HCT116 (cell line): ENCODE measurements at regions not wholly inside any gene's neighbourhood (a gene's known extent, or its start where the extent isn't known, plus 50 kb on each side); places are given as distances from the start of the nearest gene placed in this dataset.

Experiments used
- ATAC-seq: fragments of 200-7000 bp; cut with Tn5 transposase; 2 replicates; pipeline ENCODE4 v1.9.1; 2020; ENCODE audit warnings: mild to moderate bottlenecking, moderate library complexity
- BruUV-seq: library from RNA; stranded (reverse); fragments of 400-500 nt; replicated peaks from 2 replicates; lab custom pipeline; 2021; lab: Mats Ljungman, UMichigan
- CTCF ChIA-PET: fragments of 300-600 bp; sonication (Branson Sonifier 250); formaldehyde crosslinking; loops from one replicate; lab custom pipeline; 2021; ENCODE audit warnings: antibody characterized with exemption; lab: Charles Lee
- POLR2A ChIA-PET: fragments of 300-600, 350-600 bp; sonication (Branson Sonifier 250); formaldehyde crosslinking; loops from one replicate; lab custom pipeline; 2021; ENCODE audit warnings: antibody characterized with exemption; lab: Charles Lee
- RAD21 ChIA-PET, 2 experiments: fragments of 300-600 bp; sonication (Branson Sonifier 250); formaldehyde crosslinking; loops; one replicate each; lab custom pipeline; 2023; ENCODE audit warnings: low total read pairs in 2 of 2; ENCODE audit not compliant: uncharacterized antibody in 2 of 2, unreplicated experiment in 2 of 2, low non-redundant PET in 1 of 2; lab: Charles Lee
- DNase-seq: peaks from one replicate; pipeline ENCODE4 v3.0.0-alpha.2; 2010; ENCODE audit warnings: low read depth, low spot score
- H2AFZ ChIP-seq: fragments of 200-600 bp; shearing (Covaris generic), sonication (generic); 2 replicates; pipeline ENCODE4 v1.6.1; 2017; ENCODE audit warnings: low read depth, mixed run types, mixed read lengths, antibody characterized with exemption, low read length; ENCODE audit not compliant: poor library complexity, severe bottlenecking
- H3K27ac ChIP-seq: 2 replicates; pipeline ENCODE4 v1.5.1; 2012; ENCODE audit warnings: low read depth, low read length
- H3K27me3 ChIP-seq: fragments of 200-600 bp; sonication (generic); 2 replicates; pipeline ENCODE4 v1.6.1; 2016; ENCODE audit warnings: mixed run types, low read length, mixed read lengths; ENCODE audit not compliant: insufficient read depth
- H3K36me3 ChIP-seq, 2 experiments: fragments of 200-500 bp in 1 of 2; fragments of 200-600 bp in 1 of 2; sonication (Bioruptor generic) in 1 of 2; sonication (generic) in 1 of 2; 2 replicates each; pipeline versions ENCODE4 v1.5.1 to v1.6.1; 2014 to 2016; ENCODE audit warnings: low read length in 2 of 2, inconsistent platforms in 1 of 2, mixed read lengths in 1 of 2, mixed run types in 1 of 2; ENCODE audit not compliant: insufficient read depth in 2 of 2, control insufficient read depth in 1 of 2
- H3K4me1 ChIP-seq, 2 experiments: fragments of 200-600 bp in 1 of 2; sonication (generic) in 1 of 2; 2 replicates each; pipeline versions ENCODE4 v1.5.1 to v1.6.1; 2012 to 2017; ENCODE audit warnings: low read length in 2 of 2, inconsistent platforms in 1 of 2, mild to moderate bottlenecking in 1 of 2, mixed read lengths in 1 of 2, mixed run types in 1 of 2, moderate library complexity in 1 of 2; ENCODE audit not compliant: insufficient read depth in 2 of 2, control insufficient read depth in 1 of 2
- H3K4me2 ChIP-seq: fragments of 200-600 bp; sonication (generic); 2 replicates; pipeline ENCODE4 v1.6.1; 2017; ENCODE audit warnings: mixed run types, low read length, mixed read lengths
- H3K4me3 ChIP-seq, 2 experiments: fragments of 200-600 bp in 1 of 2; sonication (generic) in 1 of 2; replicated peaks in 1 of 2; 2 replicates each; pipeline ENCODE4 v1.5.1; 2011 to 2016; ENCODE audit warnings: low read length in 2 of 2, control low read depth in 1 of 2, low read depth in 1 of 2, mild to moderate bottlenecking in 1 of 2, mixed read lengths in 1 of 2, mixed run types in 1 of 2
- H3K79me2 ChIP-seq: fragments of 200-600 bp; sonication (generic); 2 replicates; pipeline ENCODE4 v1.6.1; 2017; ENCODE audit warnings: mild to moderate bottlenecking, mixed run types, low read length, moderate library complexity, mixed read lengths; ENCODE audit not compliant: insufficient read depth
- H3K9ac ChIP-seq: fragments of 200-600 bp; sonication (generic); 2 replicates; pipeline ENCODE4 v1.6.1; 2016; ENCODE audit warnings: low read length, mixed read lengths
- H3K9me2 ChIP-seq: fragments of 200-600 bp; sonication (generic), shearing (Covaris generic); 2 replicates; pipeline ENCODE4 v1.6.1; 2017; ENCODE audit warnings: mixed run types, mild to moderate bottlenecking, moderate library complexity; ENCODE audit not compliant: insufficient read depth
- H3K9me3 ChIP-seq, 2 experiments: fragments of 200-500 bp in 1 of 2; fragments of 200-600 bp in 1 of 2; sonication (Bioruptor generic) in 1 of 2; sonication (generic) in 1 of 2; 2 replicates each; pipeline ENCODE4 v1.6.1; 2014 to 2017; ENCODE audit warnings: low read length in 2 of 2, mixed read lengths in 2 of 2, inconsistent platforms in 1 of 2, low read depth in 1 of 2, mild to moderate bottlenecking in 1 of 2, mixed run types in 1 of 2, moderate library complexity in 1 of 2; ENCODE audit not compliant: control insufficient read depth in 1 of 2, insufficient read depth in 1 of 2
- H4K20me1 ChIP-seq: fragments of 200-600 bp; sonication (generic), shearing (Covaris generic); 2 replicates; pipeline ENCODE4 v1.6.1; 2017; ENCODE audit warnings: mixed run types, mild to moderate bottlenecking, moderate library complexity; ENCODE audit not compliant: insufficient read depth
- CEBPB ChIP-seq: IDR thresholded peaks from 2 replicates; pipeline ENCODE4 v1.6.1; 2012; ENCODE audit warnings: low read depth
- EZH2phosphoT487 ChIP-seq: fragments of 200-600 bp; IDR thresholded peaks from 2 replicates; pipeline ENCODE4 v1.6.1; 2018; ENCODE audit warnings: antibody characterized with exemption, borderline replicate concordance
- FOSL1 ChIP-seq: IDR thresholded peaks from 2 replicates; pipeline ENCODE4 v1.6.1; 2012; ENCODE audit warnings: low read depth
- RAD21 ChIP-seq: IDR thresholded peaks from 2 replicates; pipeline ENCODE4 v1.6.1; 2012; ENCODE audit warnings: low read depth, mild to moderate bottlenecking
- SIN3A ChIP-seq: IDR thresholded peaks from 2 replicates; pipeline ENCODE4 v1.6.1; 2012; ENCODE audit warnings: low read depth
- SP1 ChIP-seq: IDR thresholded peaks from 2 replicates; pipeline ENCODE4 v1.6.1; 2012; ENCODE audit warnings: low read depth
- TCF7L2 ChIP-seq: IDR thresholded peaks from 2 replicates; pipeline ENCODE4 v1.7.0; 2011; ENCODE audit warnings: borderline replicate concordance, inconsistent platforms; ENCODE audit not compliant: insufficient read depth, insufficient read length; ENCODE audit errors: extremely low read depth
- ZFX ChIP-seq: fragments of 450-650 bp; IDR thresholded peaks from 2 replicates; pipeline ENCODE4 v1.6.1; 2017
- ZNF274 ChIP-seq: fragments of 200-500 bp; sonication (Bioruptor generic); IDR thresholded peaks from 2 replicates; pipeline ENCODE4 v1.6.1; 2014; ENCODE audit warnings: mild to moderate bottlenecking, low read depth, low read length, inconsistent platforms
- intact Hi-C: fragments of 100-400 bp; cut with micrococcal nuclease; formaldehyde crosslinking; loops from 2 replicates; pipeline ENCODE4 v1.10.0; 2022
- TF ChIP-seq, protein P1 (sequence below), 3 experiments: fragments of 200-600 bp in 1 of 3; sonication (generic) in 1 of 3; IDR thresholded peaks in 2 of 3; conservative IDR thresholded peaks in 1 of 3; 2 replicates each; pipeline ENCODE4 v1.5.1; 2012 to 2017; ENCODE audit warnings: low read depth in 2 of 3, low read length in 2 of 3, antibody characterized with exemption in 1 of 3, borderline replicate concordance in 1 of 3, control low read depth in 1 of 3, mild to moderate bottlenecking in 1 of 3, mixed read lengths in 1 of 3, mixed run types in 1 of 3, moderate library complexity in 1 of 3; ENCODE audit not compliant: insufficient read depth in 1 of 3
- TF ChIP-seq, protein P2 (sequence below): IDR thresholded peaks from 2 replicates; pipeline ENCODE4 v1.6.1; 2012

DNA sequence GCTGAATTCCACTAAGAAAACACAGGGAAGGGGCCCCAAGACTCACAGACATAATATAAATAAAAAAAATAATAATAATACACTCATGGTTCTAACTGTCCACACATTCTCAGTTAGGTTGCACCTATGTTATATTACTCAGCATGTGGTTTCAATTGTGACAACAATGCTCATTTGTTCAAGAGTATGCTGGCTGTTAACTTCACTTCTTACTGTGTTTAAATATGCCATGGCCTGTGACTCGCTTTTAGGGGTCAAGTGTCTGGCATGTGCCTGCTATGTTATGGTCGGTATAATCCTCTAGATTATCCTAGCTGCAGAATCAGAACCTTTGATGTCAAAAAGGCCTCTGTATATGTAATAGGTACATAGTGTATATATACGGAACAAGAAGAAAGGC is 324.8 kb upstream of the INTU start (continued):
- TF ChIP-seq, protein P1, sequence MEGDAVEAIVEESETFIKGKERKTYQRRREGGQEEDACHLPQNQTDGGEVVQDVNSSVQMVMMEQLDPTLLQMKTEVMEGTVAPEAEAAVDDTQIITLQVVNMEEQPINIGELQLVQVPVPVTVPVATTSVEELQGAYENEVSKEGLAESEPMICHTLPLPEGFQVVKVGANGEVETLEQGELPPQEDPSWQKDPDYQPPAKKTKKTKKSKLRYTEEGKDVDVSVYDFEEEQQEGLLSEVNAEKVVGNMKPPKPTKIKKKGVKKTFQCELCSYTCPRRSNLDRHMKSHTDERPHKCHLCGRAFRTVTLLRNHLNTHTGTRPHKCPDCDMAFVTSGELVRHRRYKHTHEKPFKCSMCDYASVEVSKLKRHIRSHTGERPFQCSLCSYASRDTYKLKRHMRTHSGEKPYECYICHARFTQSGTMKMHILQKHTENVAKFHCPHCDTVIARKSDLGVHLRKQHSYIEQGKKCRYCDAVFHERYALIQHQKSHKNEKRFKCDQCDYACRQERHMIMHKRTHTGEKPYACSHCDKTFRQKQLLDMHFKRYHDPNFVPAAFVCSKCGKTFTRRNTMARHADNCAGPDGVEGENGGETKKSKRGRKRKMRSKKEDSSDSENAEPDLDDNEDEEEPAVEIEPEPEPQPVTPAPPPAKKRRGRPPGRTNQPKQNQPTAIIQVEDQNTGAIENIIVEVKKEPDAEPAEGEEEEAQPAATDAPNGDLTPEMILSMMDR (IDR thresholded peaks at IDR 0.05 in 2 of 3, conservative IDR thresholded peaks at IDR 0.05 in 1 of 3; ENCODE audit: borderline replicate concordance in 1 of 3, insufficient read depth in 1 of 3, low read depth in 2 of 3, low read length in 2 of 3), result no peak
- TF ChIP-seq SIN3A (no peak), SP1 (no peak), CEBPB (no peak), ZNF274 (no peak), ZFX (no peak), RAD21 (no peak), EZH2phosphoT487 (no peak), TCF7L2 (no peak)
- TF ChIP-seq, protein P2, sequence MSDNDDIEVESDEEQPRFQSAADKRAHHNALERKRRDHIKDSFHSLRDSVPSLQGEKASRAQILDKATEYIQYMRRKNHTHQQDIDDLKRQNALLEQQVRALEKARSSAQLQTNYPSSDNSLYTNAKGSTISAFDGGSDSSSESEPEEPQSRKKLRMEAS, result no peak

DNA sequence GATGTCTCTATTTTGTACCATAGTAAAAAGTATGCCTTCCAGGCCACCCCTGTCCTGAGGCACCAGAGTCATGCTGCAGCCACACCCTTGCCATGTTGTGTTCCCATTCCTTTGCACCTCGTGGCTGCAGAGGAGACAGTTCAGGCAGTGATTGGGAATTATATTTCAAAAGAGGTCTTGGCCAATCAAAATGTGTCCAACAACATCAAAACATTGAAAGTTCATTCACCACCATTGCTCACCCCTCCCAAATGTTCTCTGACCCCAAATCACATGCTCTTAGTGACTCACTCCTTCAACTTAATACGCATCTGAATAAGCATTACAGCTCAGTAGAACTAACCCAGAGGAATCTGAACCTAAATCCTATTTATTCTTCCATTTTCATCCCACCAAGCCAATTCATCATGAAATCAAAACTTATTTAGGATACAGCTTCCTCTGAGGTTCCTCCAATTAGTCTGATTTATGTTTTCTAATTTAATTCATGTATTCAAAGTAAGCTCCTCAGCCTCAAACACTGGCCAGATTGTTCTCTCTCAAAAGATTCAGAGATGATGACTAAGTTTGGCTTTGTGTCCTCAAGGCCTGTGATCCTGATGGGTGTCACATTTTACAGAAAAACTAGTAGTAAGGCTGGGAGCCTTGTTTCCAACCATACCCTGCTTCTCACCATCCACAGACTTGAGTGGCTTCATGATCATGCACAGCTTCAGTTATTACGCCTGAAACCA is 323.2 kb upstream of the INTU start:
- RAD21 ChIA-PET, result no interaction called here
- ATAC-seq, result peak; percentile 50

More for the DNA sequence above, 323.2 kb upstream of the INTU start:
- Histone ChIP-seq H3K27ac (no peak overlapping the region), H3K9me3 (peaks cover 0 to 4% of the 10 kb centered on the region in 2 experiments; a peak in 1 of 4 replicates), H3K36me3 (no peaks in the 10 kb centered on the region), H3K4me1 (peaks cover 0 to 9% of the 10 kb centered on the region in 2 experiments; a peak in 2 of 4 replicates), H3K4me3 (no peak overlapping the region), H3K9me2 (no peaks in the 10 kb centered on the region), H4K20me1 (no peaks in the 10 kb centered on the region), H3K9ac (no peak overlapping the region), H2AFZ (peak overlapping the region; percentile 85), H3K27me3 (no peaks in the 10 kb centered on the region), H3K4me2 (peak overlapping the region; percentile 42)
- ChIA-PET POLR2A (no interaction called here), CTCF (interaction anchor here (0.6 kb wide), 1 partner anchor 538 kb away, joined by 3 read pairs; no protein-coding TSS in a partner anchor)
- DNase-seq, result peak; percentile 21
- no TSS peak for BruUV-seq
- intact Hi-C loops, result no loop called here
- no peak for TF ChIP-seq CEBPB
- no peak for TF ChIP-seq EZH2phosphoT487
- no peak for TF ChIP-seq FOSL1
- peak; percentile 17 for TF ChIP-seq TCF7L2
- TF ChIP-seq, all 23 proteins: peak for 1
- H3K79me2 ChIP-seq, result no peaks in the 10 kb centered on the region
